ENCODE measurements at regions not wholly inside any gene's neighbourhood (a gene's known extent, or its start where the extent isn't known, plus 50 kb on each side); places are given as distances from the start of the nearest gene placed in this dataset.

DNA sequence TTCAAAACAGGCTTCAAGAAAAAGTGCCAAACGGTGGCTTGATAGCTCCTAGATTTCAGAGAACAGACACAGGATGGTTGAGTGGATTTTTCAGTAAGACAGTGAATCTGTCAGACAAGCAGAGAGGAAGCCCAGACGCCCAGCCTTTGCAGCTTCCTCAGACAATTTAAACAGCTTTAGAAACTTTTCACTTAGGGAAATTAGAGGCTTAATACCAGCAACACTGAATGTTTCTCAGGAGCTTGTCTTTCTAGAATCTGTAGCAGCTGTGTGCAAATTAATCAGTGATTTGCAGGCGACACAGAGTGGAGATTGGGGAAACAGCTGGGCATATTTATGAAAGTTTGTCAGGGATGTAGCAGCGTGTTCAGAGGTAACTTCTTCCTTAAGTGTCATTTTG lies 362.1 kb downstream of the GALC start:
- TF ChIP-seq CTCF (IDR thresholded peaks at IDR 0.05; ENCODE audit: control insufficient read depth, extremely low read depth, insufficient read depth) = no peak
- H3K4me3 ChIP-seq (ENCODE audit: low read depth, low read length) = no peak overlapping the region
- DNase-seq (ENCODE audit: low read depth) = no peak

GRCh38 chr14:87629788-87630187 lies 363.2 kb downstream of the GALC start:
- H3K4me3 ChIP-seq (ENCODE audit: low read depth, low read length) = no peak overlapping the region
- DNase-seq (ENCODE audit: low read depth) = no peak
- no peak for TF ChIP-seq CTCF (IDR thresholded peaks at IDR 0.05; ENCODE audit: control insufficient read depth, extremely low read depth, insufficient read depth)

- H3K4me3 ChIP-seq (ENCODE audit: low read depth, low read length) = no peak overlapping the region
- TF ChIP-seq CTCF (IDR thresholded peaks at IDR 0.05; ENCODE audit: control insufficient read depth, extremely low read depth, insufficient read depth) = no peak
Measured at GRCh38 chr14:87628780-87629179, 364.2 kb downstream of the GALC start.

DNA sequence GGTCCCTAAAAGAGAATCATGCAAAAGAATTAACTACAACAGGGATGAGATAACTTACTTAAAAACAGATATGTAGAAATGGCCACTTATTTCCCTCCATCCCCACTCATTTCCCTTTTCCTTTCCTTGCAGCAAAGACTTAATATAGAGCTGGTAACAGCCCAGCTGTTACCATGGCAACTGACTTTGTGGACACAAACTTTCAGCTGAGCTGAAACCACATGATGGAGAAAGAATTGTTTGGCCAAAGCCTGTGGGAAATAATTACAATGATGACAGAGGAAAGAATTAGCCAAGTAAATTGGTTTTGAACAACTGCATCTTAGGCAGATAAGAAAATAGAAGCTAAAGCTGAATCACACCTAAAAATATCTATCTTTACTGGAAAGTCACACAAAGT lies 364.9 kb downstream of the GALC start:
- no peak for TF ChIP-seq CTCF (IDR thresholded peaks at IDR 0.05; ENCODE audit: control insufficient read depth, extremely low read depth, insufficient read depth)
- no peak for DNase-seq (ENCODE audit: low read depth)
- no peak overlapping the region for H3K4me3 ChIP-seq (ENCODE audit: low read depth, low read length)

More at GRCh38 chr14:87628780-87629179, 364.2 kb downstream of the GALC start:
- no peak for DNase-seq (ENCODE audit: low read depth)

DNA sequence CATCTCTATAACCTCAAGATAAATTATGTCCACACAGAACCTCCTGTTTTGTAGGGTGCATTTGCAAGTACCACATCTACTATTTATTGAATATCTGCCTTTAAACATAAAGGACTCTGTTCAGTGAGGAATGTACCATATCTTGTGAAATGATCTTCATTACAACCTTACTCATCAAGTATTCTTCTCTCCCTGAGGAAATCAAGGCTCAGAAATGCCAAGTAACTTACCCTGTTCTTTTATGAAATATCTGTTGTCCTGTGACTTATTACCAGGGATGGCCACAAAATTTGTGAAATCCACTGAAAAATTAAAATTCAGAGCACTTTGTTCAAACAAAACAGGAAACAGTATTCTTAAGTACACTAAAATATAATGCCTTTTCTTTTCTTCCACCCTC lies 366.7 kb downstream of the GALC start:
- H3K4me3 ChIP-seq (ENCODE audit: low read depth, low read length) = no peak overlapping the region
- no peak for DNase-seq (ENCODE audit: low read depth)
- no peak for TF ChIP-seq CTCF (IDR thresholded peaks at IDR 0.05; ENCODE audit: control insufficient read depth, extremely low read depth, insufficient read depth)

DNA sequence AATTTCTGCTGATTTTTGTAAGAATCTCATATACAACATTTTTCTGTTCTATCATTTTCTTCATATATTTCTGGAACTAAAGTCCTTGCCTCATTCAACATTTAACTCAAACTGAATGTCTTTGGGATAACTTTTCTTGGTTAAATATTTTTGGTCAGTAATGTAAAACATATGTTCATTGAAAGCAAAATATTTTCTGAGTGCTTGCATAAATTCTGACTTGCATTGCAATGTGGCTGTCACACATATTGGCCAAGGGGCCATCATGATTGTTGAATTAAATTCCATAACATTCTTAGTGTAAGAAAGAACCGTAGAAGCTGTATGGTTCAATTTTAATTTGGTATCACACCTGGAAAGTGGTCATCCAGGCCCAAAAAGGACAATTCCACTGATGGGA lies 369.4 kb downstream of the GALC start:
- no peak for TF ChIP-seq CTCF (IDR thresholded peaks at IDR 0.05; ENCODE audit: control insufficient read depth, extremely low read depth, insufficient read depth)
- no peak for DNase-seq (ENCODE audit: low read depth)

DNA sequence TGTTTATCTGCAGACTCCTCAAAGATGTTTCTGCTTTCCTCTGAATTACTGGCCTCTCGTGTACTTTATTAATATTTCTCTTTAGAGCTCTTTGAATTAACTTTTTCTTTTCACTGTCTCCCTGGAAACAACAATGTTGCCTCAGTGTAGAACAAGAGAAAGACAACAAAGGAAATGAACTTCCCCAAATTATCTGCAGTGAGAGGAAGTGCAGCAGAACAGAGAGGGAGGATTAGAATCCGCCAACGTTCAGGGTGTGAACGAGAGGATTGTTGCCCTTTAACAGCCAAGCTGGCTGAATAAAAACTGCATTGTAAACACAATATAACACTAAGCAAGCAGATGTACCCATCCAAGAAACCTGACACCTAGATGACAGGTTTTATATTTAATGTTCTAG lies 375.9 kb downstream of the GALC start:
- no peak overlapping the region for H3K4me3 ChIP-seq (ENCODE audit: low read depth, low read length)
- no peak for TF ChIP-seq CTCF (IDR thresholded peaks at IDR 0.05; ENCODE audit: control insufficient read depth, extremely low read depth, insufficient read depth)
- peak; percentile 19 for DNase-seq (ENCODE audit: low read depth)

More for the DNA sequence above, 369.4 kb downstream of the GALC start:
- no peak overlapping the region for H3K4me3 ChIP-seq (ENCODE audit: low read depth, low read length)
